ENCODE measurements at regions not wholly inside any gene's neighbourhood (a gene's known extent, or its start where the extent isn't known, plus 50 kb on each side); places are given as distances from the start of the nearest gene placed in this dataset.

DNA sequence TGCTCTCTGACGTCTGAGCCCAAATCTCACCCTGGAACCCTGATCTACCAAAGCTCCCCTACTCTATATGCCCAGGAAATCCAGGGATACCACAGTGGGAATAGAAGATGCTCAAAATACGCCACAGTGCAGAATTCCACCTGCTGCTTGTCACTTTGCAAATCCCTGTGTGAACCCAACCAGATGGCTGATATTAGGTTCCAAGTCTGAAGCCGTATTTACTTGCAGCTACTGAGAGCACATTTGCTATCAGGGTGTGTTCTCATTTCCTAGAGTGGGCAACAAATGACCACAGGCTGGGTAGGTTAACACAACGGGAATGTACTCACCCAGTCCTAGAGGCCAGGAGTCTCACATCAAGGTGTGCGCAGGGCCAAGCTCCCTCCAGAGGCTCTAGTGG lies 126.8 kb downstream of the MXRA5 start:
- TF ChIP-seq, protein P1, sequence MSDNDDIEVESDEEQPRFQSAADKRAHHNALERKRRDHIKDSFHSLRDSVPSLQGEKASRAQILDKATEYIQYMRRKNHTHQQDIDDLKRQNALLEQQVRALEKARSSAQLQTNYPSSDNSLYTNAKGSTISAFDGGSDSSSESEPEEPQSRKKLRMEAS (IDR thresholded peaks at IDR 0.05; ENCODE audit: low read depth, low read length), result no peak
- TF ChIP-seq, protein P2, sequence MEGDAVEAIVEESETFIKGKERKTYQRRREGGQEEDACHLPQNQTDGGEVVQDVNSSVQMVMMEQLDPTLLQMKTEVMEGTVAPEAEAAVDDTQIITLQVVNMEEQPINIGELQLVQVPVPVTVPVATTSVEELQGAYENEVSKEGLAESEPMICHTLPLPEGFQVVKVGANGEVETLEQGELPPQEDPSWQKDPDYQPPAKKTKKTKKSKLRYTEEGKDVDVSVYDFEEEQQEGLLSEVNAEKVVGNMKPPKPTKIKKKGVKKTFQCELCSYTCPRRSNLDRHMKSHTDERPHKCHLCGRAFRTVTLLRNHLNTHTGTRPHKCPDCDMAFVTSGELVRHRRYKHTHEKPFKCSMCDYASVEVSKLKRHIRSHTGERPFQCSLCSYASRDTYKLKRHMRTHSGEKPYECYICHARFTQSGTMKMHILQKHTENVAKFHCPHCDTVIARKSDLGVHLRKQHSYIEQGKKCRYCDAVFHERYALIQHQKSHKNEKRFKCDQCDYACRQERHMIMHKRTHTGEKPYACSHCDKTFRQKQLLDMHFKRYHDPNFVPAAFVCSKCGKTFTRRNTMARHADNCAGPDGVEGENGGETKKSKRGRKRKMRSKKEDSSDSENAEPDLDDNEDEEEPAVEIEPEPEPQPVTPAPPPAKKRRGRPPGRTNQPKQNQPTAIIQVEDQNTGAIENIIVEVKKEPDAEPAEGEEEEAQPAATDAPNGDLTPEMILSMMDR (IDR thresholded peaks at IDR 0.05; ENCODE audit: low read depth, low read length), result no peak
- TF ChIP-seq POLR2A (IDR thresholded peaks at IDR 0.05; ENCODE audit: extremely low read depth, insufficient read length), result no peak

Measured in NB4 (cell line).